ENCODE measurements at regions not wholly inside any gene's neighbourhood (a gene's known extent, or its start where the extent isn't known, plus 50 kb on each side); places are given as distances from the start of the nearest gene placed in this dataset.

GRCh38 chr11:134836561-134836960 lies 424.5 kb upstream of the B3GAT1 start:
- TF ChIP-seq CTCF (IDR thresholded peaks at IDR 0.05) (no peak), EP300 (IDR thresholded peaks at IDR 0.05) (no peak)
- peaks cover 0 to 4% (median 0%) of the 10 kb centered on the region in 3 donors for H3K9me3 ChIP-seq
- H3K4me1 ChIP-seq: no peaks in the 10 kb centered on the region
- no peak overlapping the region for H3K4me3 ChIP-seq
- ATAC-seq: no peak
- H3K36me3 ChIP-seq: no peaks in the 10 kb centered on the region
- 57% methylated on average over 3 of the region's 4 CpGs; no CpG with 5 or more reads in 1 of the 2 donors for WGBS, 2 donors (ENCODE audit: low coverage in 1 of 2)
- no peak overlapping the region for H3K27ac ChIP-seq
- peaks cover 15% of the 10 kb centered on the region for H3K27me3 ChIP-seq

DNA sequence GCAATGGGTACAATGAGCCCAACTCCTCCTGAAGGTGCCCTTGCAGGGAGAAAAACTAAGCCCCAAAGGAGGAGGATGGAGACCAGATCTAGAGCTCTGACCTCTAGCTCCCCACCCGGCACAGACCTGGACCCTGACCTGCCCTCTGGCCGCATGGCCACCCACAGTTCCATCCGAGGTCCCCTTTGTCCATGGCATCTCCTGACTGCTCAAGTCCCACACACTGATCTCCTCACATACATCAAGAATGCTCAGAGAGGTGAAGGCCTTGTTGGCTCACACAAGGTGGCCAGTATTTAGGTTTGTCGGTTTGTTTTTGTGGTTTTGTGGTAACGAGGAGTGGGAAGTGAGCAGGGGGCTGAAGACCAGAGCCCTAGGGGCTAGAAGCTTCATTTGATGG lies 423.5 kb upstream of the B3GAT1 start:
- ATAC-seq: no peak
- Histone ChIP-seq H3K9me3 (peaks cover 0 to 10% (median 0%) of the 10 kb centered on the region in 3 donors), H3K27ac (no peak overlapping the region), H3K27me3 (peaks cover 5% of the 10 kb centered on the region), H3K4me1 (no peaks in the 10 kb centered on the region), H3K4me3 (no peak overlapping the region), H3K36me3 (no peaks in the 10 kb centered on the region)
- WGBS, 2 donors (ENCODE audit: low coverage in 1 of 2): 71 to 77% methylated on average over 2 to 3 of the region's 5 CpGs
- TF ChIP-seq POLR2AphosphoS5 (IDR thresholded peaks at IDR 0.05) (no peak), EP300 (IDR thresholded peaks at IDR 0.05) (no peak), CTCF (IDR thresholded peaks at IDR 0.05) (no peak), POLR2A (IDR thresholded peaks at IDR 0.05) (no peak)

- Histone ChIP-seq H3K27ac (no peak overlapping the region), H3K4me3 (no peak overlapping the region), H3K4me1 (no peaks in the 10 kb centered on the region), H3K9me3 (peaks cover 0 to 16% (median 0%) of the 10 kb centered on the region in 3 donors), H3K36me3 (no peaks in the 10 kb centered on the region), H3K27me3 (no peaks in the 10 kb centered on the region)
- TF ChIP-seq POLR2A (IDR thresholded peaks at IDR 0.05): no peak
- TF ChIP-seq POLR2AphosphoS5 (IDR thresholded peaks at IDR 0.05): no peak
- TF ChIP-seq EP300 (IDR thresholded peaks at IDR 0.05): no peak
- no peak for TF ChIP-seq CTCF (IDR thresholded peaks at IDR 0.05)
- ATAC-seq: no peak
Measured at GRCh38 chr11:134830312-134830711, 418.3 kb upstream of the B3GAT1 start.

DNA sequence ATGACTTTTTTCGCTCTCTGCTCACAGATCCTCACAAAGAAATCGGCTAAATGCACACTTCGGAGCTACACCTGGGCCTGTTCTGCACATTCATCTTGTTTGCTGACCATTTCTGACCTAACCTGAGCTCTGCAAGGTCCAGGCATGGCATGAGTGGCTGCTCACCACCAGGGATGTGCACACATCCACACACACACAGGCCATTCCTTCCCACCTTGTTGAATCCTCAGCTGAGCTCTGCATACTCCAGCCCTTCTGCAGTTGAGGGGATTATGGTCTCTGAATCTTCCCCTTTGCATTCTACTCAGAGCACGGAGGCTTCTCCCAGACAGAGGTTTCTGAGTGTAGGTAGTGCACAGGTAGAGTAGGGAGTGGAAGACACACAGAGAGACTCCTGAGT lies 411.9 kb upstream of the B3GAT1 start:
- peaks cover 24% of the 10 kb centered on the region for H3K27me3 ChIP-seq
- no peak for TF ChIP-seq CTCF (IDR thresholded peaks at IDR 0.05)
- no peak for TF ChIP-seq POLR2A (IDR thresholded peaks at IDR 0.05)
- no peak for TF ChIP-seq EP300 (IDR thresholded peaks at IDR 0.05)
- TF ChIP-seq POLR2AphosphoS5 (IDR thresholded peaks at IDR 0.05): no peak
- H3K9me3 ChIP-seq: no peaks in the 10 kb centered on the region
- H3K36me3 ChIP-seq: no peaks in the 10 kb centered on the region
- no peak overlapping the region for H3K4me3 ChIP-seq
- no peaks in the 10 kb centered on the region for H3K4me1 ChIP-seq
- H3K27ac ChIP-seq: no peak overlapping the region
- no peak for ATAC-seq
- 88% methylated on average over 3 of the region's 4 CpGs; no CpG with 5 or more reads in 1 of the 2 donors for WGBS, 2 donors (ENCODE audit: low coverage in 1 of 2)

DNA sequence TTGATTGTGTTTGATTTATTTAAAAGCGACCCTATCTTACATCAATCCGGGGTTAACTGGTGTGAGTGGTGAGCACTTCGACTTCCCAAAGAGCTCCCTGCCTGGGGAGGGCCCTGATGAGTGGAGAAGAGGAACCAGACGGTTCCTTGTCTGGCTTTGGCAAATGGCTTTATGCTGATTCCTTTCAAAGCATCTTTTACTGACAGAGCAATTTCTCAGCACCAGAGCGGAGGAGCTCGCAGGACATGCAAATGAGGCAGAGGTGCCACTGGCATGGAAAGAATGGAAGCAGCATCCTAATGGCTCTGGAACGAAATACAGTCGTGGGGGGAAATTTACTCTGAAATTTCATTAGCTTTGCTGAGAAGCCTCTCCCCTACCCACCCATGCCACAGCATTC lies 410.9 kb upstream of the B3GAT1 start:
- 35 to 60% methylated on average over 4 to 5 of the region's 8 CpGs for WGBS, 2 donors (ENCODE audit: low coverage in 1 of 2)

More for the DNA sequence above, 410.9 kb upstream of the B3GAT1 start:
- no peak for ATAC-seq
- Histone ChIP-seq H3K27ac (no peak overlapping the region), H3K4me1 (no peaks in the 10 kb centered on the region), H3K9me3 (no peaks in the 10 kb centered on the region), H3K4me3 (no peak overlapping the region), H3K27me3 (peaks cover 30% of the 10 kb centered on the region), H3K36me3 (no peaks in the 10 kb centered on the region)
- TF ChIP-seq POLR2A (IDR thresholded peaks at IDR 0.05) (no peak), CTCF (IDR thresholded peaks at IDR 0.05) (no peak), EP300 (IDR thresholded peaks at IDR 0.05) (no peak), POLR2AphosphoS5 (IDR thresholded peaks at IDR 0.05) (no peak)
